K562 (cell line): ENCODE measurements at regions not wholly inside any gene's neighbourhood (a gene's known extent, or its start where the extent isn't known, plus 50 kb on each side); places are given as distances from the start of the nearest gene placed in this dataset.

Experiments used
- ARID3B ChIP-seq: fragments of 250-450 bp; sonication (Bioruptor Pico); IDR thresholded peaks from 2 replicates; pipeline ENCODE4 v1.4.0; 2020; ENCODE audit warnings: borderline replicate concordance
- CTBP1 ChIP-seq: fragments of 450-650 bp; IDR thresholded peaks from 2 replicates; pipeline ENCODE4 v1.6.1; 2016; ENCODE audit warnings: borderline replicate concordance
- HMGN3 ChIP-seq: IDR thresholded peaks from 2 replicates; pipeline ENCODE4 v1.6.1; 2011; ENCODE audit warnings: borderline replicate concordance, low read depth, mild to moderate bottlenecking, mixed read lengths, low read length; ENCODE audit not compliant: insufficient read length; ENCODE audit errors: extremely low read depth
- ILK ChIP-seq: fragments of 450-650 bp; IDR thresholded peaks from 2 replicates; pipeline ENCODE4 v1.6.1; 2016; ENCODE audit warnings: missing genetic modification characterization, low read depth, mild to moderate bottlenecking, missing compliant biosample characterization, moderate library complexity, borderline replicate concordance
- NFIX ChIP-seq: fragments of 250-450 bp; sonication (Bioruptor Pico); IDR thresholded peaks from 2 replicates; pipeline ENCODE4 v1.4.0; 2020; ENCODE audit warnings: low read depth, mild to moderate bottlenecking, moderate library complexity
- ZNF197 ChIP-seq: fragments of 200-800 bp; sonication (Bioruptor generic); IDR thresholded peaks from 2 replicates; pipeline ENCODE4 v1.6.1; 2016; ENCODE audit warnings: low read depth, missing genetic modification characterization, missing compliant biosample characterization
- ZNF830 ChIP-seq: fragments of 250-450 bp; sonication (Bioruptor Pico); IDR thresholded peaks from 2 replicates; pipeline ENCODE4 v1.5.0; 2021; ENCODE audit warnings: mild to moderate bottlenecking
- TF ChIP-seq, protein P1 (sequence below), 2 experiments: fragments of 450-650 bp; IDR thresholded peaks; 2 replicates each; pipeline ENCODE4 v1.6.1; 2016; ENCODE audit warnings: mild to moderate bottlenecking in 2 of 2, borderline replicate concordance in 1 of 2, low read depth in 1 of 2, moderate library complexity in 1 of 2
- TF ChIP-seq, protein P2 (sequence below): fragments of 450-650 bp; formaldehyde crosslinking; IDR thresholded peaks from 2 replicates; pipeline ENCODE4 v1.4.0; 2020; ENCODE audit warnings: mild to moderate bottlenecking, moderate library complexity

DNA sequence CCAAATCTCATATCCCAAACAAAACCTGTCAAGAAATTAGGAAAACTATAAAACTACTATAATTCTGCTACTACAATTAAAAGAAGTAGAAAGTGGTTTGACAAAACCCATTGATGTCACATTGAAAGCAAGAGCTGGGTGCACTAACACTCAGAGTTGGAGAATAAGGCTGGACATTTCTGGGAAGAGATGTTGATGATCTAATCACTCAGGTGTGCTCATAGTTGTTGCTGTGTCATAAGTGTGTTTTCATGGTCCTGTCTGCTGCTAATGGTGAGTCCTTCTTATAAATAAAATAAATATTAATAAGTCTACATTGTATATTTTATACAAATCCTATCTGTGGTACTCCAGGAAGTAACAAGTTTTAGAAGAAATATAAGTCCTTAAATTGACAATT lies 168.2 kb upstream of the LRP1B start (continued):
- TF ChIP-seq, protein P1, sequence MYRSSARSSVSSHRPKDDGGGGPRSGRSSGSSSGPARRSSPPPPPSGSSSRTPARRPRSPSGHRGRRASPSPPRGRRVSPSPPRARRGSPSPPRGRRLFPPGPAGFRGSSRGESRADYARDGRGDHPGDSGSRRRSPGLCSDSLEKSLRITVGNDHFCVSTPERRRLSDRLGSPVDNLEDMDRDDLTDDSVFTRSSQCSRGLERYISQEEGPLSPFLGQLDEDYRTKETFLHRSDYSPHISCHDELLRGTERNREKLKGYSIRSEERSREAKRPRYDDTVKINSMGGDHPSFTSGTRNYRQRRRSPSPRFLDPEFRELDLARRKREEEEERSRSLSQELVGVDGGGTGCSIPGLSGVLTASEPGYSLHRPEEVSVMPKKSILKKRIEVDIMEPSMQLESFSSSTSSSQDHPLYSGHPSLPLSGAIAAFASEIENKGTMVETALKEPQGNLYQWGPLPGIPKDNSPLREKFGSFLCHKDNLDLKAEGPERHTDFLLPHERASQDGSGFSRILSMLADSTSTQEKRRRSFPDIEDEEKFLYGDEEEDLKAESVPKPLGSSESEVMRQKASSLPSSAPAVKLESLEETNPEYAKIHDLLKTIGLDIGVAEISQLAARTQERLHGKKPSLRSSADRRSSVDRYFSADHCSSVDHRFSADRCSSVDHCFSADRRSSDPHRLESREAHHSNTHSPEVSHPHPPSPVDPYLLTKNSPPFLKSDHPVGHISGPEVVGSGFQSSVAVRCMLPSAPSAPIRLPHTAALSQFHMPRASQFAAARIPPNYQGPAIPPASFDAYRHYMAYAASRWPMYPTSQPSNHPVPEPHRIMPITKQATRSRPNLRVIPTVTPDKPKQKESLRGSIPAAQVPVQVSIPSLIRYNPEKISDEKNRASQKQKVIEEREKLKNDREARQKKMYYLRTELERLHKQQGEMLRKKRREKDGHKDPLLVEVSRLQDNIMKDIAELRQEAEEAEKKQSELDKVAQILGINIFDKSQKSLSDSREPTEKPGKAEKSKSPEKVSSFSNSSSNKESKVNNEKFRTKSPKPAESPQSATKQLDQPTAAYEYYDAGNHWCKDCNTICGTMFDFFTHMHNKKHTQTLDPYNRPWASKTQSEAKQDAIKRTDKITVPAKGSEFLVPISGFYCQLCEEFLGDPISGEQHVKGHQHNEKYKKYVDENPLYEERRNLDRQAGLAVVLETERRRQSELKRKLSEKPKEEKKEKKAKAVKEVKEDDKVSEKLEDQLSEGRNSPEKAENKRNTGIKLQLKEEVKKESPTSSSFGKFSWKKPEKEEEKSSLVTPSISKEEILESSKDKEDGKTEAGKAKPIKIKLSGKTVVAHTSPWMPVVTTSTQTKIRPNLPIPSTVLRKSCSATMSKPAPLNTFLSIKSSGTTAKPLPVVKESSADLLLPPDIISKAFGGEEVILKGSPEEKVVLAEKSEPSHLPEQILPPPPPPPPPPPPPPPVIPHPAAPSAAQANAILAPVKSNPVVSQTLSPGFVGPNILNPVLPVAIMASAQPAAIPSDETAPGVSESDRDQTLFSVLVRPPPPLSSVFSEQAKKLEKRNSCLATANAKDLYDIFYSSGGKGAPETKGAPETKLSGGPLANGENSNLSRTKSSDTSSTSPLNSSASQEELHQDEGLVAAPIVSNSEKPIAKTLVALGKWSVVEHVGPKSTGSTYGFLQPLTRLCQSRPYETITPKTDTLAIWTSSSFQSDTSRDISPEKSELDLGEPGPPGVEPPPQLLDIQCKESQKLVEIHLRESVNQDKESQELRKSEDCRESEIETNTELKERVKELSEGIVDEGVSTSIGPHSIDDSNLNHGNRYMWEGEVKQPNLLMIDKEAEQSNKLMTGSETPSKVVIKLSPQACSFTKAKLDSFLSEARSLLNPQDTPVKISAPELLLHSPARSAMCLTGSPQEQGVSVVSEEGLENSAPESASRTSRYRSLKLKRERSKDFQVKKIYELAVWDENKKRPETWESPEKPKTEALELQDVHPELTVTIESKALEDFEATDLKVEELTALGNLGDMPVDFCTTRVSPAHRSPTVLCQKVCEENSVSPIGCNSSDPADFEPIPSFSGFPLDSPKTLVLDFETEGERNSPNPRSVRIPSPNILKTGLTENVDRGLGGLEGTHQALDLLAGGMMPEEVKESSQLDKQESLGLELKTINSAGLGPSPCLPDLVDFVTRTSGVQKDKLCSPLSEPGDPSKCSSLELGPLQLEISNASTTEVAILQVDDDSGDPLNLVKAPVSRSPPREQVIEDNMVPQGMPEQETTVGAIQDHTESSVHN (IDR thresholded peaks at IDR 0.05; ENCODE audit: borderline replicate concordance in 1 of 2, low read depth in 1 of 2), result no peak
- TF ChIP-seq ILK (tag) (no peak), CTBP1 (no peak), ZNF830 (CRISPR knock-in tag) (no peak), ZNF197 (no peak), HMGN3 (no peak), ARID3B (no peak), NFIX (CRISPR knock-in tag) (no peak)
- TF ChIP-seq, protein P2, sequence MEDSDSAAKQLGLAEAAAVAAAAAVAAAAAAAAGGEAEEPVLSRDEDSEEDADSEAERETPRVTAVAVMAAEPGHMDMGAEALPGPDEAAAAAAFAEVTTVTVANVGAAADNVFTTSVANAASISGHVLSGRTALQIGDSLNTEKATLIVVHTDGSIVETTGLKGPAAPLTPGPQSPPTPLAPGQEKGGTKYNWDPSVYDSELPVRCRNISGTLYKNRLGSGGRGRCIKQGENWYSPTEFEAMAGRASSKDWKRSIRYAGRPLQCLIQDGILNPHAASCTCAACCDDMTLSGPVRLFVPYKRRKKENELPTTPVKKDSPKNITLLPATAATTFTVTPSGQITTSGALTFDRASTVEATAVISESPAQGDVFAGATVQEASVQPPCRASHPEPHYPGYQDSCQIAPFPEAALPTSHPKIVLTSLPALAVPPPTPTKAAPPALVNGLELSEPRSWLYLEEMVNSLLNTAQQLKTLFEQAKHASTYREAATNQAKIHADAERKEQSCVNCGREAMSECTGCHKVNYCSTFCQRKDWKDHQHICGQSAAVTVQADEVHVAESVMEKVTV (CRISPR knock-in tag), result no peak
